Neural cell (in vitro differentiated cells): ENCODE measurements at regions not wholly inside any gene's neighbourhood (a gene's known extent, or its start where the extent isn't known, plus 50 kb on each side); places are given as distances from the start of the nearest gene placed in this dataset.

Experiments
- H2AFZ ChIP-seq: fragments of 200-600, 300-800 bp; sonication (generic), shearing (Covaris generic); 2 replicates; pipeline ENCODE4 v1.6.0; 2014; ENCODE audit warnings: low read depth, mild to moderate bottlenecking, antibody characterized with exemption, low read length, moderate library complexity
- H3F3A ChIP-seq: fragments of 200-600 bp; shearing (Covaris generic); 2 replicates; pipeline ENCODE4 v1.6.1; 2016; ENCODE audit warnings: mild to moderate bottlenecking, moderate library complexity, mixed read lengths, antibody characterized with exemption, low read length; ENCODE audit not compliant: insufficient read depth, poor library complexity, severe bottlenecking
- H3K27ac ChIP-seq: fragments of 200-600, 300-800 bp; sonication (generic), shearing (Covaris generic); 2 replicates; pipeline ENCODE4 v1.5.1; 2014; ENCODE audit warnings: mild to moderate bottlenecking, low read length, moderate library complexity
- H3K27me3 ChIP-seq: fragments of 300-800, 200-600 bp; sonication (generic), shearing (Covaris generic); 2 replicates; pipeline ENCODE4 v1.6.0; 2014; ENCODE audit warnings: mild to moderate bottlenecking, low read depth, low read length, moderate library complexity; ENCODE audit not compliant: insufficient read depth
- H3K36me3 ChIP-seq: fragments of 300-800, 200-600 bp; sonication (generic), shearing (Covaris generic); 2 replicates; pipeline ENCODE4 v1.5.1; 2014; ENCODE audit warnings: mild to moderate bottlenecking, antibody characterized with exemption, low read length, moderate library complexity; ENCODE audit not compliant: insufficient read depth
- H3K4me2 ChIP-seq: fragments of 300-800, 200-600 bp; sonication (generic), shearing (Covaris generic); 2 replicates; pipeline ENCODE4 v1.6.0; 2014; ENCODE audit warnings: mild to moderate bottlenecking, low read length
- H3K4me3 ChIP-seq: fragments of 300-800, 200-600 bp; sonication (generic), shearing (Covaris generic); 2 replicates; pipeline ENCODE4 v1.5.1; 2014; ENCODE audit warnings: mild to moderate bottlenecking, low read length, moderate library complexity
- H3K79me2 ChIP-seq: fragments of 200-600 bp; shearing (Covaris generic); replicated peaks from 2 replicates; pipeline ENCODE4 v1.6.0; 2014; ENCODE audit warnings: mild to moderate bottlenecking, low read length, moderate library complexity; ENCODE audit not compliant: insufficient read depth
- H3K9ac ChIP-seq: fragments of 300-800, 200-600 bp; sonication (generic), shearing (Covaris generic); 2 replicates; pipeline ENCODE4 v1.6.1; 2016; ENCODE audit warnings: mild to moderate bottlenecking, low read length, mixed read lengths
- H3K9me2 ChIP-seq: fragments of 200-600 bp; shearing (Covaris generic); 2 replicates; pipeline ENCODE4 v1.6.1; 2016; ENCODE audit warnings: mild to moderate bottlenecking, low read length, mixed read lengths; ENCODE audit not compliant: insufficient read depth
- H3K9me3 ChIP-seq: fragments of 200-600, 300-800 bp; sonication (generic), shearing (Covaris generic); 2 replicates; pipeline ENCODE4 v1.6.1; 2016; ENCODE audit warnings: mild to moderate bottlenecking, mixed run types, low read length, moderate library complexity, mixed read lengths
- H4K20me1 ChIP-seq: fragments of 200-600 bp; shearing (Covaris generic); 2 replicates; pipeline ENCODE4 v1.6.1; 2016; ENCODE audit warnings: mild to moderate bottlenecking, mixed run types; ENCODE audit not compliant: insufficient read depth
- EP300 ChIP-seq: fragments of 450-650 bp; conservative IDR thresholded peaks from 2 replicates; pipeline ENCODE4 v1.6.1; 2014; ENCODE audit warnings: antibody characterized with exemption, mild to moderate bottlenecking, moderate library complexity; ENCODE audit not compliant: poor library complexity, severe bottlenecking
- EZH2 ChIP-seq: fragments of 200-600, 300-800 bp; shearing (Covaris generic), sonication (generic); IDR thresholded peaks from 2 replicates; pipeline ENCODE4 v1.6.1; 2014; ENCODE audit warnings: antibody characterized with exemption, low read length, borderline replicate concordance, mild to moderate bottlenecking; ENCODE audit not compliant: insufficient read depth, poor library complexity, severe bottlenecking
- MXI1 ChIP-seq: fragments of 450-650 bp; conservative IDR thresholded peaks from 2 replicates; pipeline ENCODE4 v1.6.1; 2014; ENCODE audit warnings: antibody characterized with exemption, mild to moderate bottlenecking; ENCODE audit not compliant: poor library complexity, severe bottlenecking
- POLR2AphosphoS5 ChIP-seq: IDR thresholded peaks from 2 replicates; pipeline ENCODE4 v1.6.1; 2012
- RAD21 ChIP-seq: fragments of 450-650 bp; conservative IDR thresholded peaks from 2 replicates; pipeline ENCODE4 v1.6.1; 2014; ENCODE audit warnings: antibody characterized with exemption, mild to moderate bottlenecking, moderate library complexity
- SMC3 ChIP-seq: fragments of 450-650 bp; conservative IDR thresholded peaks from 2 replicates; pipeline ENCODE4 v1.6.1; 2014; ENCODE audit warnings: antibody characterized with exemption, mild to moderate bottlenecking, moderate library complexity; ENCODE audit not compliant: poor library complexity
- TAF1 ChIP-seq: IDR thresholded peaks from 2 replicates; pipeline ENCODE4 v1.6.1; 2012; ENCODE audit warnings: low read depth
- TF ChIP-seq, protein P1 (sequence below): IDR thresholded peaks from 2 replicates; pipeline ENCODE4 v1.6.1; 2012; ENCODE audit warnings: borderline replicate concordance
- TF ChIP-seq, protein P2 (sequence below): fragments of 450-650 bp; IDR thresholded peaks from 2 replicates; pipeline ENCODE4 v1.5.1; 2014; ENCODE audit warnings: antibody characterized with exemption, mild to moderate bottlenecking, moderate library complexity; ENCODE audit not compliant: poor library complexity, severe bottlenecking

DNA sequence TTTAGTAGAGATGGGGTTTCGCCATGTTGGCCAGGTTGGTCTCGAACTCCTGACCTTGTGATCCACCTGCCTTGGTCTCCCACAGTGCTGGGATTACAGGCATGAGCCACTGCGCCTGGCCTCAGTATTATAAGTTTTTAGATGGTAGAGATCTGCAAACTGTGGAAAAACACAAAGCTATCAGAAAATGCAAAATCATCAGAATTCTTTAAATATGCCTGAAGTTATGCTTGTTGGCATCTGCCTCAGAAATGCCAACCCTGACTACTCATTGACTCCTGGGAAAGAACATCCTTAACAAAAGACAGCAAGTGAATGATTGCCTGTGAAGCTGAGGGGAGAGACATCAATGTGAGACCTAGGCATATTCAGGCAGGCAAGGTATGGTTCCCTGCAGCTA lies 94.3 kb upstream of the MB21D2 start:
- Histone ChIP-seq H3K9me2 (no peaks in the 10 kb centered on the region), H3K36me3 (no peaks in the 10 kb centered on the region), H3F3A (no peaks in the 10 kb centered on the region), H2AFZ (no peak overlapping the region), H3K4me3 (no peak overlapping the region), H3K9ac (no peak overlapping the region), H3K4me2 (no peak overlapping the region), H3K79me2 (no peaks in the 10 kb centered on the region), H3K9me3 (no peaks in the 10 kb centered on the region), H4K20me1 (no peaks in the 10 kb centered on the region), H3K27me3 (no peaks in the 10 kb centered on the region), H3K27ac (no peak overlapping the region)
- TF ChIP-seq, protein P1, sequence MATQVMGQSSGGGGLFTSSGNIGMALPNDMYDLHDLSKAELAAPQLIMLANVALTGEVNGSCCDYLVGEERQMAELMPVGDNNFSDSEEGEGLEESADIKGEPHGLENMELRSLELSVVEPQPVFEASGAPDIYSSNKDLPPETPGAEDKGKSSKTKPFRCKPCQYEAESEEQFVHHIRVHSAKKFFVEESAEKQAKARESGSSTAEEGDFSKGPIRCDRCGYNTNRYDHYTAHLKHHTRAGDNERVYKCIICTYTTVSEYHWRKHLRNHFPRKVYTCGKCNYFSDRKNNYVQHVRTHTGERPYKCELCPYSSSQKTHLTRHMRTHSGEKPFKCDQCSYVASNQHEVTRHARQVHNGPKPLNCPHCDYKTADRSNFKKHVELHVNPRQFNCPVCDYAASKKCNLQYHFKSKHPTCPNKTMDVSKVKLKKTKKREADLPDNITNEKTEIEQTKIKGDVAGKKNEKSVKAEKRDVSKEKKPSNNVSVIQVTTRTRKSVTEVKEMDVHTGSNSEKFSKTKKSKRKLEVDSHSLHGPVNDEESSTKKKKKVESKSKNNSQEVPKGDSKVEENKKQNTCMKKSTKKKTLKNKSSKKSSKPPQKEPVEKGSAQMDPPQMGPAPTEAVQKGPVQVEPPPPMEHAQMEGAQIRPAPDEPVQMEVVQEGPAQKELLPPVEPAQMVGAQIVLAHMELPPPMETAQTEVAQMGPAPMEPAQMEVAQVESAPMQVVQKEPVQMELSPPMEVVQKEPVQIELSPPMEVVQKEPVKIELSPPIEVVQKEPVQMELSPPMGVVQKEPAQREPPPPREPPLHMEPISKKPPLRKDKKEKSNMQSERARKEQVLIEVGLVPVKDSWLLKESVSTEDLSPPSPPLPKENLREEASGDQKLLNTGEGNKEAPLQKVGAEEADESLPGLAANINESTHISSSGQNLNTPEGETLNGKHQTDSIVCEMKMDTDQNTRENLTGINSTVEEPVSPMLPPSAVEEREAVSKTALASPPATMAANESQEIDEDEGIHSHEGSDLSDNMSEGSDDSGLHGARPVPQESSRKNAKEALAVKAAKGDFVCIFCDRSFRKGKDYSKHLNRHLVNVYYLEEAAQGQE = no peak
- TF ChIP-seq, protein P2, sequence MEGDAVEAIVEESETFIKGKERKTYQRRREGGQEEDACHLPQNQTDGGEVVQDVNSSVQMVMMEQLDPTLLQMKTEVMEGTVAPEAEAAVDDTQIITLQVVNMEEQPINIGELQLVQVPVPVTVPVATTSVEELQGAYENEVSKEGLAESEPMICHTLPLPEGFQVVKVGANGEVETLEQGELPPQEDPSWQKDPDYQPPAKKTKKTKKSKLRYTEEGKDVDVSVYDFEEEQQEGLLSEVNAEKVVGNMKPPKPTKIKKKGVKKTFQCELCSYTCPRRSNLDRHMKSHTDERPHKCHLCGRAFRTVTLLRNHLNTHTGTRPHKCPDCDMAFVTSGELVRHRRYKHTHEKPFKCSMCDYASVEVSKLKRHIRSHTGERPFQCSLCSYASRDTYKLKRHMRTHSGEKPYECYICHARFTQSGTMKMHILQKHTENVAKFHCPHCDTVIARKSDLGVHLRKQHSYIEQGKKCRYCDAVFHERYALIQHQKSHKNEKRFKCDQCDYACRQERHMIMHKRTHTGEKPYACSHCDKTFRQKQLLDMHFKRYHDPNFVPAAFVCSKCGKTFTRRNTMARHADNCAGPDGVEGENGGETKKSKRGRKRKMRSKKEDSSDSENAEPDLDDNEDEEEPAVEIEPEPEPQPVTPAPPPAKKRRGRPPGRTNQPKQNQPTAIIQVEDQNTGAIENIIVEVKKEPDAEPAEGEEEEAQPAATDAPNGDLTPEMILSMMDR = no peak
- TF ChIP-seq EZH2 = no peak
- TF ChIP-seq TAF1 = no peak
- no peak for TF ChIP-seq POLR2AphosphoS5
- TF ChIP-seq SMC3 = no peak
- no peak for TF ChIP-seq MXI1
- TF ChIP-seq RAD21 = no peak
- no peak for TF ChIP-seq EP300

DNA sequence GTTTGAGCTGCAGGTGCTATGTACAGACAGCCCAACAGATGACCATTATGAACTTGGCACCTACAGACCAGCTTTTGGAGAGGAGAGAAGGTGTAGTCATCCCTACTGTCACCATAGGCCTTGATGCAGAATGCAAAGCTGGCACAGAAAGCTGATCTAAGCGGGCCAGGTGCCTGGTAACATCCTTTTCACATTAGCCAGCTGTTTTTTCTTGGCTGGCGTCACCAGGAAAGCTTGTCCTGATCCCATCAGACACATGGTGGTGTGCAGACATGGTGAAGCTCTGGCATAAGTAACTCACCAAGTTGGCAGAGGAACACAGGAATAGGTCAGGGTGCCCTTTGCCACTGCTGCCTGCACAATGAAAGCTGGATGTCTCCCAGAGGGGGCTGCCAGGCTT lies 97.2 kb upstream of the MB21D2 start:
- no peak overlapping the region for H3K27ac ChIP-seq
- TF ChIP-seq EZH2 (no peak), RAD21 (no peak), TAF1 (no peak), POLR2AphosphoS5 (no peak), EP300 (no peak), SMC3 (no peak), MXI1 (no peak)
- TF ChIP-seq, protein P1 = no peak
- TF ChIP-seq, protein P2 = no peak
- no peak overlapping the region for H3K4me2 ChIP-seq
- H3K79me2 ChIP-seq = no peaks in the 10 kb centered on the region
- H4K20me1 ChIP-seq = no peaks in the 10 kb centered on the region
- no peaks in the 10 kb centered on the region for H3K9me2 ChIP-seq
- no peak overlapping the region for H3K9ac ChIP-seq
- H2AFZ ChIP-seq = no peak overlapping the region
- H3K36me3 ChIP-seq = no peaks in the 10 kb centered on the region
- H3F3A ChIP-seq = no peaks in the 10 kb centered on the region
- H3K4me3 ChIP-seq = no peak overlapping the region
- H3K9me3 ChIP-seq = no peaks in the 10 kb centered on the region
- no peaks in the 10 kb centered on the region for H3K27me3 ChIP-seq
